Endothelial cell of umbilical vein (primary cell): ENCODE measurements at regions not wholly inside any gene's neighbourhood (a gene's known extent, or its start where the extent isn't known, plus 50 kb on each side); places are given as distances from the start of the nearest gene placed in this dataset.

ENCODE experiments used
- BruUV-seq: library from RNA; stranded (reverse); fragments of 400-500 nt; replicated peaks from 2 replicates; lab custom pipeline; 2021; lab: Mats Ljungman, UMichigan
- CTCF ChIA-PET: fragments of 300-600, 350-600 bp; sonication (Branson Sonifier 250); formaldehyde crosslinking; loops from one replicate; lab custom pipeline; 2021; ENCODE audit warnings: antibody characterized with exemption, inconsistent platforms; lab: Charles Lee
- POLR2A ChIA-PET: fragments of 300-600, 350-600 bp; sonication (Branson Sonifier 250); formaldehyde crosslinking; loops from one replicate; lab custom pipeline; 2021; ENCODE audit warnings: antibody characterized with exemption, inconsistent platforms; lab: Charles Lee
- DNase-seq: peaks from one replicate; pipeline ENCODE4 v3.0.0-alpha.2; 2011; ENCODE audit warnings: low read depth, low spot score
- FAIRE-seq: peaks from 2 replicates; lab custom pipeline; 2011; peaks lifted over from hg19 to GRCh38; lab: Jason Lieb, UNC
- H2AFZ ChIP-seq: 2 replicates; pipeline ENCODE4 v1.6.0; 2012; ENCODE audit warnings: low read depth, low read length, control low read depth, inconsistent platforms
- H3K27ac ChIP-seq: 2 replicates; pipeline ENCODE4 v1.5.1; 2011; ENCODE audit warnings: low read depth, mild to moderate bottlenecking, control low read depth, low read length, moderate library complexity; ENCODE audit not compliant: insufficient read depth
- H3K27me3 ChIP-seq, 2 experiments: 2 replicates each; pipeline versions ENCODE4 v1.6.0 to v1.6.1; 2011; ENCODE audit warnings: low read length in 2 of 2, mixed read lengths in 1 of 2; ENCODE audit not compliant: control insufficient read depth in 2 of 2, insufficient read depth in 2 of 2
- H3K36me3 ChIP-seq, 2 experiments: 2 replicates in 1 of 2; 3 replicates in 1 of 2; pipeline ENCODE4 v1.5.1; 2011; ENCODE audit warnings: low read length in 2 of 2, mild to moderate bottlenecking in 1 of 2, moderate library complexity in 1 of 2; ENCODE audit not compliant: control insufficient read depth in 2 of 2, insufficient read depth in 2 of 2; ENCODE audit errors: extremely low read depth in 1 of 2
- H3K4me1 ChIP-seq: 3 replicates; pipeline ENCODE4 v1.5.1; 2011; ENCODE audit warnings: mild to moderate bottlenecking, low read length; ENCODE audit not compliant: control insufficient read depth, insufficient read depth; ENCODE audit errors: extremely low read depth
- H3K4me2 ChIP-seq: 2 replicates; pipeline ENCODE4 v1.6.1; 2011; ENCODE audit warnings: low read length, control low read depth, mixed read lengths; ENCODE audit not compliant: insufficient read depth
- H3K4me3 ChIP-seq, 3 experiments: fragments of 200-600 bp in 1 of 3; sonication (generic), shearing (Covaris generic) in 1 of 3; replicated peaks in 1 of 3; 2 replicates each; pipeline ENCODE4 v1.5.1; 2011 to 2016; ENCODE audit warnings: control low read depth in 3 of 3, low read length in 3 of 3, mild to moderate bottlenecking in 2 of 3, inconsistent platforms in 1 of 3, low read depth in 1 of 3, moderate library complexity in 1 of 3; ENCODE audit not compliant: insufficient read depth in 1 of 3
- H3K79me2 ChIP-seq: 2 replicates; pipeline ENCODE4 v1.6.0; 2012; ENCODE audit warnings: low read length, inconsistent platforms; ENCODE audit not compliant: control insufficient read depth, insufficient read depth
- H3K9ac ChIP-seq: replicated peaks from 2 replicates; pipeline ENCODE3; 2011; ENCODE audit warnings: low read length, control low read depth; ENCODE audit not compliant: insufficient read depth; ENCODE audit errors: extremely low read depth
- H3K9me1 ChIP-seq: replicated peaks from 3 replicates; pipeline ENCODE4 v1.6.0; 2011; ENCODE audit warnings: mild to moderate bottlenecking, low read length; ENCODE audit not compliant: control insufficient read depth, insufficient read depth; ENCODE audit errors: extremely low read depth
- H3K9me3 ChIP-seq: replicated peaks from 2 replicates; pipeline ENCODE4 v1.5.1; 2012; ENCODE audit warnings: low read length, inconsistent platforms; ENCODE audit not compliant: control insufficient read depth, insufficient read depth
- H4K20me1 ChIP-seq: replicated peaks from 2 replicates; pipeline ENCODE3; 2011; ENCODE audit warnings: mild to moderate bottlenecking, low read length; ENCODE audit not compliant: control insufficient read depth, insufficient read depth; ENCODE audit errors: extremely low read depth
- EZH2 ChIP-seq: IDR thresholded peaks from 2 replicates; pipeline ENCODE4 v1.6.1; 2012; ENCODE audit warnings: borderline replicate concordance, low read depth, mild to moderate bottlenecking, moderate library complexity, low read length, inconsistent platforms; ENCODE audit not compliant: severe bottlenecking
- FOS ChIP-seq: IDR thresholded peaks from 2 replicates; pipeline ENCODE4 v1.6.1; 2011; ENCODE audit warnings: mild to moderate bottlenecking, low read length, moderate library complexity, borderline replicate concordance; ENCODE audit not compliant: insufficient read depth
- GATA2 ChIP-seq: IDR thresholded peaks from 2 replicates; pipeline ENCODE4 v1.7.0; 2011; ENCODE audit warnings: low read depth, mild to moderate bottlenecking, moderate library complexity, mixed read lengths, low read length; ENCODE audit not compliant: insufficient read length, insufficient read depth
- JUN ChIP-seq: IDR thresholded peaks from 2 replicates; pipeline ENCODE4 v1.6.1; 2011; ENCODE audit warnings: borderline replicate concordance, low read depth; ENCODE audit not compliant: insufficient read length, insufficient read depth
- MYC ChIP-seq: IDR thresholded peaks from one replicate; pipeline ENCODE4 v1.6.1; 2011; ENCODE audit warnings: mild to moderate bottlenecking, low read depth, low read length
- POLR2A ChIP-seq: IDR thresholded peaks from 2 replicates; pipeline ENCODE4 v1.6.1; 2012; ENCODE audit warnings: low read depth, mild to moderate bottlenecking, control low read depth, low read length
- POLR2AphosphoS5 ChIP-seq: IDR thresholded peaks from 2 replicates; pipeline ENCODE4 v1.6.1; 2012; ENCODE audit warnings: low read depth, mild to moderate bottlenecking, control low read depth, low read length, moderate library complexity; ENCODE audit not compliant: insufficient read depth
- dilution Hi-C: fragments of 300-500 bp; cut with MboI; formaldehyde crosslinking; loops from one replicate; pipeline ENCODE4 v1.15.0; 2019; ENCODE audit warnings: low sequenced_read_pairs; ENCODE audit not compliant: extremely low pct_ligation_motif_present
- intact Hi-C: fragments of 100-400 bp; cut with micrococcal nuclease; formaldehyde crosslinking; loops from one replicate; pipeline ENCODE4 v1.10.0; 2022
- TF ChIP-seq, protein P1 (sequence below): IDR thresholded peaks from 2 replicates; pipeline ENCODE4 v1.6.1; 2011; ENCODE audit not compliant: insufficient read depth, insufficient read length
- TF ChIP-seq, protein P2 (sequence below), 2 donors: IDR thresholded peaks; 1 replicate in 1 of 2; 2 replicates in 1 of 2; pipeline ENCODE4 v1.5.1; 2011; ENCODE audit warnings: low read length in 2 of 2, mild to moderate bottlenecking in 2 of 2, moderate library complexity in 2 of 2, control low read depth in 1 of 2, inconsistent platforms in 1 of 2, low read depth in 1 of 2; ENCODE audit not compliant: insufficient read depth in 1 of 2; ENCODE audit errors: extremely low read depth in 1 of 2

DNA sequence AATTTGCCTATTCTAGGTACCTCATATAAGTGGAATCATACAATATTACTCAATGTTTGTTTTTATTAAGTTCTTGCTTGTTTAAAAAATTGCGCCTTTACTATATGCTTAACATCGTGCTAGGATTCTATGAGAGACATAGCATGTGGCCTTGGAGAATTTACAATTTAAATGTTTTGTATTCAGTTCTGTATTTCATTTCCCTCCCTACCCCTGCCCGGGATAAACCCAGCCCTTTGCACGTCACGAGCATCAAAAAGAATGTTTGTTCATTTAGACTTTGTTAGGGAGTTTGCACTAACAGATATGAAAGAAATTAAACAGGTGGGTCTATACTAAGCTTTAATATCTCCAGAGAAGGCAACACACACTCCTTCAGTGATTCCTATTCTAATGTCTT, 75.7 kb downstream of the C18orf54 start:
- Histone ChIP-seq H3K4me3 (no peak overlapping the region), H2AFZ (no peak overlapping the region), H3K27ac (no peak overlapping the region), H3K36me3 (no peaks in the 10 kb centered on the region), H3K4me1 (no peaks in the 10 kb centered on the region), H3K9me3 (no peaks in the 10 kb centered on the region), H3K79me2 (no peaks in the 10 kb centered on the region), H3K4me2 (no peak overlapping the region), H3K9ac (no peak overlapping the region), H4K20me1 (no peaks in the 10 kb centered on the region), H3K9me1 (no peaks in the 10 kb centered on the region), H3K27me3 (peaks cover 0 to 8% of the 10 kb centered on the region in 2 experiments)
- intact Hi-C loops (no loop called here), dilution Hi-C loops (no loop called here)
- BruUV-seq: no TSS peak
- POLR2A ChIA-PET: no interaction called here
- DNase-seq: no peak
- FAIRE-seq: no peak
- CTCF ChIA-PET: no interaction called here
- TF ChIP-seq FOS (no peak), POLR2AphosphoS5 (no peak), GATA2 (no peak)

DNA sequence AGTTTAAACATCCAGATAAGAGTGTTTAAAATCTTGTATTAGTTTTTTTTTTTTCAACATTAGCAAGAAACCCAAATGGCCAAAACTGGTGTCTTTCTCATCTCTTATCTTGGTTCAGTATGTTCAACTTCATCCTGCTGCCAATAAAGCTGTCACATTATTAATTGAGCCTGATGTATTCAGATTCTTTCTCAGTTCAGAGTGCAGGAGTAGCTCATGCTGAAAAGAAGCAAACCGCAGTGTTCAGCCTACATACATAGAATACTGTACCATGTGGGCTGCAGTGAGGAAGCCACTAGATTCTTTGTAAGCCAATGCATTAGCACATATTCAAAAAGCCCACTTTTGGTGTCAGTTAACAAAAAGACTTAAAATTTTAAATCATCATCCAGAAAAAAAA, 76.2 kb downstream of the C18orf54 start:
- TF ChIP-seq POLR2AphosphoS5 (no peak), FOS (no peak), POLR2A (no peak), JUN (no peak), GATA2 (no peak), EZH2 (no peak), MYC (no peak)
- TF ChIP-seq, protein P1, sequence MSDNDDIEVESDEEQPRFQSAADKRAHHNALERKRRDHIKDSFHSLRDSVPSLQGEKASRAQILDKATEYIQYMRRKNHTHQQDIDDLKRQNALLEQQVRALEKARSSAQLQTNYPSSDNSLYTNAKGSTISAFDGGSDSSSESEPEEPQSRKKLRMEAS: no peak
- TF ChIP-seq, protein P2, sequence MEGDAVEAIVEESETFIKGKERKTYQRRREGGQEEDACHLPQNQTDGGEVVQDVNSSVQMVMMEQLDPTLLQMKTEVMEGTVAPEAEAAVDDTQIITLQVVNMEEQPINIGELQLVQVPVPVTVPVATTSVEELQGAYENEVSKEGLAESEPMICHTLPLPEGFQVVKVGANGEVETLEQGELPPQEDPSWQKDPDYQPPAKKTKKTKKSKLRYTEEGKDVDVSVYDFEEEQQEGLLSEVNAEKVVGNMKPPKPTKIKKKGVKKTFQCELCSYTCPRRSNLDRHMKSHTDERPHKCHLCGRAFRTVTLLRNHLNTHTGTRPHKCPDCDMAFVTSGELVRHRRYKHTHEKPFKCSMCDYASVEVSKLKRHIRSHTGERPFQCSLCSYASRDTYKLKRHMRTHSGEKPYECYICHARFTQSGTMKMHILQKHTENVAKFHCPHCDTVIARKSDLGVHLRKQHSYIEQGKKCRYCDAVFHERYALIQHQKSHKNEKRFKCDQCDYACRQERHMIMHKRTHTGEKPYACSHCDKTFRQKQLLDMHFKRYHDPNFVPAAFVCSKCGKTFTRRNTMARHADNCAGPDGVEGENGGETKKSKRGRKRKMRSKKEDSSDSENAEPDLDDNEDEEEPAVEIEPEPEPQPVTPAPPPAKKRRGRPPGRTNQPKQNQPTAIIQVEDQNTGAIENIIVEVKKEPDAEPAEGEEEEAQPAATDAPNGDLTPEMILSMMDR (IDR thresholded peaks at IDR 0.05; ENCODE audit: extremely low read depth in 1 of 2, insufficient read depth in 1 of 2, low read depth in 1 of 2, low read length in 2 of 2): no peak
- no peaks in the 10 kb centered on the region for H4K20me1 ChIP-seq
- dilution Hi-C loops: no loop called here
- H3K79me2 ChIP-seq: no peaks in the 10 kb centered on the region
- H3K27ac ChIP-seq: no peak overlapping the region
- no peaks in the 10 kb centered on the region for H3K9me1 ChIP-seq
- H3K4me1 ChIP-seq: no peaks in the 10 kb centered on the region
- H3K4me3 ChIP-seq: no peak overlapping the region
- H3K27me3 ChIP-seq: peaks cover 0 to 8% of the 10 kb centered on the region in 2 experiments
- BruUV-seq: no TSS peak
- no peaks in the 10 kb centered on the region for H3K36me3 ChIP-seq
- FAIRE-seq (no peak), DNase-seq (no peak)
- no peak overlapping the region for H2AFZ ChIP-seq
- H3K9me3 ChIP-seq: no peaks in the 10 kb centered on the region
- H3K4me2 ChIP-seq: no peak overlapping the region
- intact Hi-C loops: no loop called here
- ChIA-PET CTCF (no interaction called here), POLR2A (no interaction called here)
- no peak overlapping the region for H3K9ac ChIP-seq
